ENCODE measurements at regions not wholly inside any gene's neighbourhood (a gene's known extent, or its start where the extent isn't known, plus 50 kb on each side); places are given as distances from the start of the nearest gene placed in this dataset.

- WGBS, 2 donors (ENCODE audit: low coverage in 1 of 2) = 88% methylated on average over 1 of the region's 1 CpG; no CpG with 5 or more reads in 1 of the 2 donors
- H3K27ac ChIP-seq = no peak overlapping the region
- no peaks in the 10 kb centered on the region for H3K36me3 ChIP-seq
- no peak for ATAC-seq
- H3K4me1 ChIP-seq = no peaks in the 10 kb centered on the region
- TF ChIP-seq CTCF (IDR thresholded peaks at IDR 0.05) = no peak
- TF ChIP-seq EP300 (IDR thresholded peaks at IDR 0.05) = no peak
- TF ChIP-seq POLR2AphosphoS5 (IDR thresholded peaks at IDR 0.05) = no peak
- no peak for TF ChIP-seq POLR2A (IDR thresholded peaks at IDR 0.05)
- H3K27me3 ChIP-seq = no peaks in the 10 kb centered on the region
- no peak overlapping the region for H3K4me3 ChIP-seq
- no peaks in the 10 kb centered on the region for H3K9me3 ChIP-seq
Observed at GRCh38 chr3:53401154-53401553, 53.8 kb upstream of the DCP1A start.

GRCh38 chr3:53402326-53402725 is 55.0 kb upstream of the DCP1A start:
- WGBS, 2 donors (ENCODE audit: low coverage in 1 of 2) = 91 to 100% methylated on average over 1 of the region's 3 CpGs
- Histone ChIP-seq H3K9me3 (no peaks in the 10 kb centered on the region), H3K4me1 (no peaks in the 10 kb centered on the region), H3K27me3 (no peaks in the 10 kb centered on the region), H3K27ac (no peak overlapping the region), H3K4me3 (no peak overlapping the region), H3K36me3 (no peaks in the 10 kb centered on the region)
- TF ChIP-seq POLR2A (IDR thresholded peaks at IDR 0.05) (no peak), POLR2AphosphoS5 (IDR thresholded peaks at IDR 0.05) (no peak), EP300 (IDR thresholded peaks at IDR 0.05) (no peak), CTCF (IDR thresholded peaks at IDR 0.05) (no peak)
- ATAC-seq = no peak

DNA sequence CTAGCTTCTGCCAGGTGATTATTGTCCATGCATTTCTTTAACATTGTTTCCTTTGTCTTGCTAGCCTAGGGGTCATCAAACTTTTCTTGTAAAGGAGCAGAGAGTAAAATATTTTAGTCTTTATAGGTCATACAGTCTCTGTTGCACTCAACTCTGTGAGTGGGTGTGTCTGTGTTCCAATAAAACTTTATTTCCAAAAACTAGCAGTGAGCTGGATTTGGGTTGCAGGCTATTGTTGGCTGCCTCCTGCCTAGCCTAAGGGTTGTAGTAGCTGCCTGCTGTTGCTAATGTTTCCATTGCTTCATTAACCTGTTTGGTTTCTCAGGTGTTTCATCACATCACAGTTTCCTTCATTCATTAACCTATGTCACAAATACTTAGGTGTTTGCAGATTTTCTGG is 64.0 kb upstream of the DCP1A start:
- no peaks in the 10 kb centered on the region for H3K36me3 ChIP-seq
- no peak overlapping the region for H3K27ac ChIP-seq
- H3K4me1 ChIP-seq = no peaks in the 10 kb centered on the region
- H3K4me3 ChIP-seq = no peak overlapping the region
- no peak for ATAC-seq
- H3K27me3 ChIP-seq = no peaks in the 10 kb centered on the region
- TF ChIP-seq CTCF (IDR thresholded peaks at IDR 0.05) = no peak
- no peak for TF ChIP-seq POLR2A (IDR thresholded peaks at IDR 0.05)
- no peak for TF ChIP-seq EP300 (IDR thresholded peaks at IDR 0.05)
- TF ChIP-seq POLR2AphosphoS5 (IDR thresholded peaks at IDR 0.05) = no peak
- H3K9me3 ChIP-seq = peaks cover 0 to 33% (median 0%) of the 10 kb centered on the region in 3 donors

- Histone ChIP-seq H3K9me3 (peaks cover 0 to 33% (median 0%) of the 10 kb centered on the region in 3 donors), H3K36me3 (no peaks in the 10 kb centered on the region), H3K27me3 (no peaks in the 10 kb centered on the region), H3K4me1 (no peaks in the 10 kb centered on the region), H3K4me3 (no peak overlapping the region), H3K27ac (no peak overlapping the region)
- ATAC-seq = no peak
- no peak for TF ChIP-seq EP300 (IDR thresholded peaks at IDR 0.05)
- TF ChIP-seq CTCF (IDR thresholded peaks at IDR 0.05) = no peak
- TF ChIP-seq POLR2AphosphoS5 (IDR thresholded peaks at IDR 0.05) = no peak
- TF ChIP-seq POLR2A (IDR thresholded peaks at IDR 0.05) = no peak
Observed at GRCh38 chr3:53412953-53413352, 65.6 kb upstream of the DCP1A start.

DNA sequence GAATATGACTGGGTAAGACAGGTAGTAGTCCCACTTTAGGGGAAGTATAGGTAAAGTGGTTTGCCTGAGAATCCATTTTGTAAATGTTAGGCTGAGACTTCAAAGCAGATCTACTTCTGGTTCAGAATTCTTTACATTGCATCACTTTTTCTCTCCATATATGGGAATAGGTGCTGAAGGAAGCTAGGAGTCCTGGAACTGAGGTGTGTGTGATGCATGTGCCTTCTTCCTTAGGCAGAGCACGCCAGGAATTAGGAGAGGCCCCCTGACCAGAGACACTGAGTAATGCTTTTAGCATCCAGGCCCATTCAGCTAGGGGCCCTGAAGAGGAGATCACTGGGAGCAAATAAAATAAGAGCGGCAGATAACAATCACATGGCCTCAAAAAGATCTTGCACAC is 69.2 kb upstream of the DCP1A start:
- H3K4me3 ChIP-seq = no peak overlapping the region
- TF ChIP-seq CTCF (IDR thresholded peaks at IDR 0.05) (no peak), POLR2A (IDR thresholded peaks at IDR 0.05) (no peak), EP300 (IDR thresholded peaks at IDR 0.05) (no peak), POLR2AphosphoS5 (IDR thresholded peaks at IDR 0.05) (no peak)
- WGBS, 2 donors (ENCODE audit: low coverage in 1 of 2) = 51 to 60% methylated on average over 2 of the region's 2 CpGs
- no peak overlapping the region for H3K27ac ChIP-seq
- H3K27me3 ChIP-seq = no peaks in the 10 kb centered on the region
- peaks cover 0 to 33% (median 0%) of the 10 kb centered on the region in 3 donors for H3K9me3 ChIP-seq
- H3K36me3 ChIP-seq = no peaks in the 10 kb centered on the region
- ATAC-seq = no peak
- H3K4me1 ChIP-seq = no peaks in the 10 kb centered on the region
